Loucy (cell line): ENCODE measurements at regions not wholly inside any gene's neighbourhood (a gene's known extent, or its start where the extent isn't known, plus 50 kb on each side); places are given as distances from the start of the nearest gene placed in this dataset.
"Not testable (repeated sequence)": the region's sequence is repeated elsewhere in the genome, so short reads cannot be mapped to it uniquely, and the experiment has no call there.

Source experiments
- H2AFZ ChIP-seq: fragments of 200-600 bp; sonication (generic); 2 replicates; pipeline ENCODE4 v1.6.0; 2016; ENCODE audit warnings: antibody characterized with exemption, mild to moderate bottlenecking, low read length, moderate library complexity
- H3F3A ChIP-seq: fragments of 200-600 bp; 2 replicates; pipeline ENCODE4 v1.6.0; 2016; ENCODE audit warnings: antibody characterized with exemption, low read depth, mild to moderate bottlenecking
- H3K27me3 ChIP-seq: fragments of 200-600 bp; sonication (generic); 2 replicates; pipeline ENCODE4 v1.6.1; 2014; ENCODE audit warnings: low read length, mild to moderate bottlenecking; ENCODE audit not compliant: insufficient read depth, poor library complexity, severe bottlenecking
- H3K36me3 ChIP-seq: fragments of 200-600 bp; sonication (generic); 2 replicates; pipeline ENCODE4 v1.6.1; 2016; ENCODE audit warnings: low read length; ENCODE audit not compliant: insufficient read depth
- H3K4me1 ChIP-seq: fragments of 200-600 bp; sonication (generic); 2 replicates; pipeline ENCODE4 v1.5.1; 2014; ENCODE audit warnings: low read length, mild to moderate bottlenecking; ENCODE audit not compliant: insufficient read depth, poor library complexity, severe bottlenecking
- H3K4me2 ChIP-seq: fragments of 200-600 bp; sonication (generic); 2 replicates; pipeline ENCODE4 v1.6.0; 2014; ENCODE audit warnings: antibody characterized with exemption, low read length, low read depth, mild to moderate bottlenecking; ENCODE audit not compliant: poor library complexity, severe bottlenecking
- H3K4me3 ChIP-seq: fragments of 200-600 bp; sonication (generic); 2 replicates; pipeline ENCODE4 v1.5.1; 2014; ENCODE audit warnings: low read length, mild to moderate bottlenecking, mixed read lengths; ENCODE audit not compliant: poor library complexity, severe bottlenecking
- H3K79me2 ChIP-seq: fragments of 200-600 bp; sonication (generic); 2 replicates; pipeline ENCODE4 v1.6.1; 2014; ENCODE audit warnings: low read length; ENCODE audit not compliant: insufficient read depth
- H3K9ac ChIP-seq: fragments of 200-600 bp; sonication (generic); 2 replicates; pipeline ENCODE4 v1.6.0; 2014; ENCODE audit warnings: mild to moderate bottlenecking, low read depth, low read length, moderate library complexity; ENCODE audit not compliant: poor library complexity, severe bottlenecking
- H3K9me2 ChIP-seq: fragments of 200-600 bp; sonication (generic); replicated peaks from 2 replicates; pipeline ENCODE4 v1.6.1; 2016; ENCODE audit warnings: low read depth, low read length, mixed read lengths
- H3K9me3 ChIP-seq: fragments of 200-600 bp; sonication (generic); 2 replicates; pipeline ENCODE4 v1.6.1; 2014; ENCODE audit warnings: mild to moderate bottlenecking, antibody characterized with exemption, low read length, low read depth; ENCODE audit not compliant: insufficient read depth
- H4K20me1 ChIP-seq: fragments of 200-600 bp; sonication (generic); 2 replicates; pipeline ENCODE4 v1.6.0; 2014; ENCODE audit warnings: antibody characterized with exemption, low read length, mild to moderate bottlenecking; ENCODE audit not compliant: insufficient read depth, poor library complexity, severe bottlenecking
- EZH2phosphoT487 ChIP-seq: fragments of 200-600 bp; IDR thresholded peaks from 2 replicates; pipeline ENCODE4 v1.6.1; 2018; ENCODE audit warnings: antibody characterized with exemption, mild to moderate bottlenecking, moderate library complexity, borderline replicate concordance
- TF ChIP-seq, protein P1 (sequence below): fragments of 200-600 bp; sonication (generic); conservative IDR thresholded peaks from 2 replicates; pipeline ENCODE4 v1.5.1; 2014; ENCODE audit warnings: mild to moderate bottlenecking, antibody characterized with exemption, low read length

- Histone ChIP-seq H4K20me1 (no peaks in the 10 kb centered on the region), H3K27me3 (no peaks in the 10 kb centered on the region), H3K9ac (no peak overlapping the region), H3K9me2 (no peaks in the 10 kb centered on the region), H3K79me2 (no peaks in the 10 kb centered on the region), H3F3A (no peaks in the 10 kb centered on the region), H3K9me3 (no peaks in the 10 kb centered on the region), H3K4me2 (no peak overlapping the region), H2AFZ (no peak overlapping the region), H3K4me3 (no peak overlapping the region), H3K4me1 (no peaks in the 10 kb centered on the region), H3K36me3 (no peaks in the 10 kb centered on the region)
- TF ChIP-seq EZH2phosphoT487 = no peak
- TF ChIP-seq, protein P1, sequence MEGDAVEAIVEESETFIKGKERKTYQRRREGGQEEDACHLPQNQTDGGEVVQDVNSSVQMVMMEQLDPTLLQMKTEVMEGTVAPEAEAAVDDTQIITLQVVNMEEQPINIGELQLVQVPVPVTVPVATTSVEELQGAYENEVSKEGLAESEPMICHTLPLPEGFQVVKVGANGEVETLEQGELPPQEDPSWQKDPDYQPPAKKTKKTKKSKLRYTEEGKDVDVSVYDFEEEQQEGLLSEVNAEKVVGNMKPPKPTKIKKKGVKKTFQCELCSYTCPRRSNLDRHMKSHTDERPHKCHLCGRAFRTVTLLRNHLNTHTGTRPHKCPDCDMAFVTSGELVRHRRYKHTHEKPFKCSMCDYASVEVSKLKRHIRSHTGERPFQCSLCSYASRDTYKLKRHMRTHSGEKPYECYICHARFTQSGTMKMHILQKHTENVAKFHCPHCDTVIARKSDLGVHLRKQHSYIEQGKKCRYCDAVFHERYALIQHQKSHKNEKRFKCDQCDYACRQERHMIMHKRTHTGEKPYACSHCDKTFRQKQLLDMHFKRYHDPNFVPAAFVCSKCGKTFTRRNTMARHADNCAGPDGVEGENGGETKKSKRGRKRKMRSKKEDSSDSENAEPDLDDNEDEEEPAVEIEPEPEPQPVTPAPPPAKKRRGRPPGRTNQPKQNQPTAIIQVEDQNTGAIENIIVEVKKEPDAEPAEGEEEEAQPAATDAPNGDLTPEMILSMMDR = no peak
These were observed 1682.7 kb downstream of the BRINP3 start for GRCh38 chr1:188794969-188795368.

- not testable (repeated sequence) for H3K9ac ChIP-seq, H3K9me3 ChIP-seq, H3K4me1 ChIP-seq, H3F3A ChIP-seq, H3K4me2 ChIP-seq, H4K20me1 ChIP-seq, H3K9me2 ChIP-seq, H3K4me3 ChIP-seq, H2AFZ ChIP-seq, H3K36me3 ChIP-seq, H3K79me2 ChIP-seq, H3K27me3 ChIP-seq
These were observed 1665.5 kb downstream of the BRINP3 start for GRCh38 chr1:188812153-188812552.

GRCh38 chr1:188812836-188813573 lies 1664.7 kb downstream of the BRINP3 start:
- not testable (repeated sequence) for H3F3A ChIP-seq, H3K4me1 ChIP-seq, H3K79me2 ChIP-seq, H3K4me2 ChIP-seq, H3K36me3 ChIP-seq, H2AFZ ChIP-seq, H3K4me3 ChIP-seq, H4K20me1 ChIP-seq, H3K9ac ChIP-seq, H3K9me2 ChIP-seq, H3K9me3 ChIP-seq, H3K27me3 ChIP-seq

DNA sequence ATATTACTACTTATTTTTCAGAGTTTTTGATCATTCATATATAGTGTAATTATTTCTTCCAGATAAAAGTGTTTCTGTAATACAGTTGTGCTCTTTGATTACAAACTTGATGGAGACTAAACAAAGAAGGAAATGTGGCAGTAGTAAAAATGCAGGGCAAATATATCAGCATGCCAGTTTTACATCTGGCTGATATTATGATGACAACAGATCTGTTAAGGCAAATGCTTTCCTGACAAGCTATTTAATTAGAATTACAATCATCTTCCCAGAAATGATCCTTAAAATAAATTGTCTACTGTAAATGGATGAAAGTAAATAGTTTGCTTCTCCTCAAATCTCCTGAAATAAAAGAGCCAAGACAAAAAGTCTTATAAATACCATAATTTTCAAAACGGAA lies 1659.8 kb downstream of the BRINP3 start:
- Histone ChIP-seq H3K4me3 (no peak overlapping the region), H3K27me3 (no peaks in the 10 kb centered on the region), H3K9ac (no peak overlapping the region), H3K36me3 (no peaks in the 10 kb centered on the region), H3K4me2 (no peak overlapping the region), H3K9me3 (no peaks in the 10 kb centered on the region), H3F3A (no peaks in the 10 kb centered on the region), H2AFZ (no peak overlapping the region), H3K9me2 (no peaks in the 10 kb centered on the region), H3K4me1 (no peaks in the 10 kb centered on the region), H3K79me2 (no peaks in the 10 kb centered on the region), H4K20me1 (no peaks in the 10 kb centered on the region)
- no peak for TF ChIP-seq EZH2phosphoT487
- TF ChIP-seq, protein P1 = no peak
